ENCODE measurements at regions not wholly inside any gene's neighbourhood (a gene's known extent, or its start where the extent isn't known, plus 50 kb on each side); places are given as distances from the start of the nearest gene placed in this dataset.

DNA sequence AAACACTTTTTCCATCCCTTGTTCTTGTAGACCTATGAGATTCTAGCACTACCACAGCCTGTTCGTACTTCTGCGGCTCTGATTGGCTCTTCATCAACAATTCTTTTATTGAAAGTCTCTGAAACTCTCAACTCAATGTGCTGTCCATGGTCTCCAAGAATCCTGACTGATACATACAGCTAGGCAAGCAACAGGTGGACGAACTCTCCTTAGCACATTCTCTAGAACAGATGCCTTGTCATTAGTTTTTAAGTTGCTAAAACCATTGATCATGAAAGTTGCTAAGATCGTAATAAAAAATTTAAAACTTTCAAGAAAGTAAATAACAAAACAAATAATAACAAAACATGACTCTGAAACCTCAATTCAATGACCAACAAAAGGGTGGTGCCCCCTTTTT is 210.5 kb downstream of the EPHA4 start:
- Histone ChIP-seq H3K4me3 (ENCODE audit: low read depth in 1 of 5, low read length in 5 of 5) (no peak overlapping the region), H3K9ac (ENCODE audit: low read length in 5 of 5) (no peak overlapping the region), H3K27ac (ENCODE audit: low read depth, low read length) (no peak overlapping the region), H3K27me3 (ENCODE audit: control insufficient read depth in 5 of 5, insufficient read depth in 4 of 5, low read length in 5 of 5) (no peaks in the 10 kb centered on the region), H3K4me1 (ENCODE audit: control insufficient read depth in 5 of 5, insufficient read depth in 5 of 5, low read length in 5 of 5) (peaks cover 0 to 14% (median 6%) of the 10 kb centered on the region in 5 donors), H3K9me3 (ENCODE audit: control insufficient read depth in 5 of 5, low read length in 5 of 5) (no peaks in the 10 kb centered on the region), H3K36me3 (ENCODE audit: control insufficient read depth in 5 of 5, insufficient read depth in 5 of 5, low read length in 5 of 5) (no peaks in the 10 kb centered on the region)

DNA sequence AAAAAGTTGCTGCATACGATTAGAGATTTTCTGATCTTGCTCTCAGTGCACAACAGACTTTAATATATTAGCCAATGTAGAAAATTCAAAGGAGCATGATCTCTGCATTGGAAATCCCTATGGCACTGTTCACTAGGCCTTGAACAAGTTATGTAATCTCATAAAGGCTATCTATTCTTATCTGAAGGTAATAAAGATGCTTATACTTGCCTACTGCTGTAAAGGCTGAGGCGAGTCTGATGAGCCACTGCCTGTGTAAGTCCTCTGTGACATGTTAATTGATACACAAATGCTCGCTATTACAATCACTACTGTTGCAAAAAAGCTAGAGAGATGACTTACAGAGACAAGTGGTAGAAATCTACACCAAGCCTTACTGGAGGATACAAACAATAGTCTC is 207.4 kb downstream of the EPHA4 start:
- H3K27me3 ChIP-seq (ENCODE audit: control insufficient read depth in 5 of 5, insufficient read depth in 4 of 5, low read length in 5 of 5), result no peaks in the 10 kb centered on the region
- peaks cover 0 to 14% (median 6%) of the 10 kb centered on the region in 5 donors for H3K4me1 ChIP-seq (ENCODE audit: control insufficient read depth in 5 of 5, insufficient read depth in 5 of 5, low read length in 5 of 5)
- H3K36me3 ChIP-seq (ENCODE audit: control insufficient read depth in 5 of 5, insufficient read depth in 5 of 5, low read length in 5 of 5), result no peaks in the 10 kb centered on the region
- no peak overlapping the region for H3K9ac ChIP-seq (ENCODE audit: low read length in 5 of 5)
- H3K27ac ChIP-seq (ENCODE audit: low read depth, low read length), result no peak overlapping the region
- H3K4me3 ChIP-seq (ENCODE audit: low read depth in 1 of 5, low read length in 5 of 5), result no peak overlapping the region
- H3K9me3 ChIP-seq (ENCODE audit: control insufficient read depth in 5 of 5, low read length in 5 of 5), result no peaks in the 10 kb centered on the region

Measured in subcutaneous abdominal adipose tissue (tissue), 5 donors.